ENCODE measurements at regions not wholly inside any gene's neighbourhood (a gene's known extent, or its start where the extent isn't known, plus 50 kb on each side); places are given as distances from the start of the nearest gene placed in this dataset.

GRCh38 chr17:14942526-14943190, 322.5 kb downstream of the PMP22 start:
- DNase-seq, result no peak

GRCh38 chr17:14940938-14941265, 324.2 kb downstream of the PMP22 start:
- no peak for DNase-seq

GRCh38 chr17:14940108-14940937, 324.8 kb downstream of the PMP22 start:
- no peak for DNase-seq

GRCh38 chr17:14935845-14936485, 329.2 kb downstream of the PMP22 start:
- DNase-seq, result no peak

- DNase-seq, result no peak
Measured at GRCh38 chr17:14935139-14935841, 329.8 kb downstream of the PMP22 start.

GRCh38 chr17:14933676-14934075, 331.4 kb downstream of the PMP22 start:
- no peak for DNase-seq

GRCh38 chr17:14926526-14927122, 338.5 kb downstream of the PMP22 start:
- DNase-seq, result peak; percentile 67

- no peak for DNase-seq
Measured at GRCh38 chr17:14926073-14926472, 339.1 kb downstream of the PMP22 start.

GRCh38 chr17:14925498-14925897, 339.6 kb downstream of the PMP22 start:
- no peak for DNase-seq

GRCh38 chr17:14923981-14924380, 341.1 kb downstream of the PMP22 start:
- DNase-seq, result no peak

GRCh38 chr17:14922411-14922810, 342.7 kb downstream of the PMP22 start:
- DNase-seq, result no peak

GRCh38 chr17:14921936-14922335, 343.2 kb downstream of the PMP22 start:
- DNase-seq, result no peak

GRCh38 chr17:14919631-14920213, 345.4 kb downstream of the PMP22 start:
- DNase-seq, result no peak

- DNase-seq, result no peak
Measured at GRCh38 chr17:14919094-14919493, 346.0 kb downstream of the PMP22 start.

- no peak for DNase-seq
Measured at GRCh38 chr17:14918540-14918939, 346.6 kb downstream of the PMP22 start.

- no peak for DNase-seq
Measured at GRCh38 chr17:14910916-14911315, 354.2 kb downstream of the PMP22 start.

GRCh38 chr17:14904386-14904785, 360.7 kb downstream of the PMP22 start:
- no peak for DNase-seq

- no peak for DNase-seq
Measured at GRCh38 chr17:14903854-14904253, 361.3 kb downstream of the PMP22 start.

GRCh38 chr17:14902803-14903202, 362.3 kb downstream of the PMP22 start:
- no peak for DNase-seq

GRCh38 chr17:14902297-14902696, 362.8 kb downstream of the PMP22 start:
- no peak for DNase-seq

- no peak for DNase-seq
Measured at GRCh38 chr17:14901376-14901775, 363.8 kb downstream of the PMP22 start.

- no peak for DNase-seq
Measured at GRCh38 chr17:14886200-14886739, 378.9 kb downstream of the PMP22 start.

Measured in NCI-H1105 treated with DMSO at 0.1 percent for 48 hours (cell line).